MM.1S (cell line): ENCODE measurements at regions not wholly inside any gene's neighbourhood (a gene's known extent, or its start where the extent isn't known, plus 50 kb on each side); places are given as distances from the start of the nearest gene placed in this dataset.

Experiments
- DNase-seq: peaks from one replicate; pipeline ENCODE4 v3.0.0-alpha.2; 2015
- H2AFZ ChIP-seq: fragments of 300-600 bp; sonication (generic); 2 replicates; pipeline ENCODE4 v1.6.0; 2016; ENCODE audit warnings: antibody characterized with exemption, low read length
- H3F3A ChIP-seq: fragments of 300-600 bp; sonication (generic); 2 replicates; pipeline ENCODE4 v1.6.1; 2016; ENCODE audit warnings: mild to moderate bottlenecking, antibody characterized with exemption, low read length, moderate library complexity, mixed read lengths; ENCODE audit not compliant: insufficient read depth
- H3K27ac ChIP-seq: fragments of 300-600 bp; sonication (generic); 2 replicates; pipeline ENCODE4 v1.5.1; 2016; ENCODE audit warnings: mild to moderate bottlenecking, low read length
- H3K27me3 ChIP-seq: fragments of 300-600 bp; sonication (generic); replicated peaks from 2 replicates; pipeline ENCODE4 v1.6.0; 2016; ENCODE audit warnings: low read length; ENCODE audit not compliant: insufficient read depth
- H3K36me3 ChIP-seq: fragments of 300-600 bp; sonication (generic); replicated peaks from 2 replicates; pipeline ENCODE4 v1.6.1; 2016; ENCODE audit warnings: mild to moderate bottlenecking, low read length, mixed read lengths; ENCODE audit not compliant: insufficient read depth
- H3K4me1 ChIP-seq: fragments of 300-600 bp; sonication (generic); 2 replicates; pipeline ENCODE4 v1.6.1; 2016; ENCODE audit warnings: low read length, mixed read lengths
- H3K4me2 ChIP-seq: fragments of 300-600 bp; sonication (generic); 2 replicates; pipeline ENCODE4 v1.6.0; 2016; ENCODE audit warnings: low read depth, low read length
- H3K4me3 ChIP-seq: fragments of 300-600 bp; sonication (generic); 2 replicates; pipeline ENCODE4 v1.5.1; 2016; ENCODE audit warnings: low read length, mixed read lengths
- H3K79me2 ChIP-seq: fragments of 300-600 bp; sonication (generic); 2 replicates; pipeline ENCODE4 v1.6.1; 2016; ENCODE audit warnings: mixed run types, low read length, mixed read lengths
- H3K9ac ChIP-seq: fragments of 300-600 bp; sonication (generic); 2 replicates; pipeline ENCODE4 v1.6.1; 2016; ENCODE audit warnings: low read length, mixed read lengths
- H3K9me2 ChIP-seq: fragments of 300-600 bp; sonication (generic); replicated peaks from 2 replicates; pipeline ENCODE4 v1.6.1; 2016; ENCODE audit warnings: mild to moderate bottlenecking, low read length, mixed read lengths; ENCODE audit not compliant: insufficient read depth
- H3K9me3 ChIP-seq: fragments of 300-600 bp; sonication (generic); replicated peaks from 2 replicates; pipeline ENCODE4 v1.6.1; 2016; ENCODE audit warnings: mild to moderate bottlenecking, low read length, mixed read lengths; ENCODE audit not compliant: insufficient read depth
- H4K20me1 ChIP-seq: fragments of 300-600 bp; sonication (generic); 2 replicates; pipeline ENCODE4 v1.6.1; 2016; ENCODE audit warnings: mild to moderate bottlenecking, low read length, moderate library complexity, mixed read lengths; ENCODE audit not compliant: insufficient read depth
- CTCF ChIP-seq: fragments of 300-600 bp; sonication (generic); IDR thresholded peaks from 2 replicates; pipeline ENCODE4 v1.5.1; 2016; ENCODE audit warnings: antibody characterized with exemption, low read length, mixed read lengths
- EZH2 ChIP-seq: fragments of 300-600 bp; sonication (generic); optimal IDR thresholded peaks from 2 replicates; pipeline ENCODE3; 2017; ENCODE audit warnings: low read depth, mild to moderate bottlenecking, antibody characterized with exemption, low read length, mixed read lengths
- EZH2phosphoT487 ChIP-seq: fragments of 300-600 bp; sonication (generic); IDR thresholded peaks from 2 replicates; pipeline ENCODE4 v1.6.1; 2018; ENCODE audit warnings: antibody characterized with exemption, low read length

- Histone ChIP-seq H3K4me1 (no peaks in the 10 kb centered on the region), H4K20me1 (no peaks in the 10 kb centered on the region), H3K4me3 (no peak overlapping the region), H3K27me3 (no peaks in the 10 kb centered on the region), H3K36me3 (no peaks in the 10 kb centered on the region), H3K9ac (no peak overlapping the region), H3K4me2 (no peak overlapping the region), H3F3A (no peaks in the 10 kb centered on the region), H3K9me2 (no peaks in the 10 kb centered on the region), H3K79me2 (no peaks in the 10 kb centered on the region), H2AFZ (no peak overlapping the region), H3K9me3 (no peaks in the 10 kb centered on the region), H3K27ac (no peak overlapping the region)
- TF ChIP-seq EZH2 = no peak
- no peak for TF ChIP-seq CTCF
- TF ChIP-seq EZH2phosphoT487 = no peak
- no peak for DNase-seq
These were observed 115.1 kb downstream of the BEGAIN start for GRCh38 chr14:100472094-100472455.

GRCh38 chr14:100472491-100472890 lies 114.7 kb downstream of the BEGAIN start:
- DNase-seq = no peak
- H3K9ac ChIP-seq = no peak overlapping the region
- H4K20me1 ChIP-seq = no peaks in the 10 kb centered on the region
- TF ChIP-seq EZH2 = no peak
- TF ChIP-seq CTCF = no peak
- TF ChIP-seq EZH2phosphoT487 = no peak
- H3K36me3 ChIP-seq = no peaks in the 10 kb centered on the region
- no peaks in the 10 kb centered on the region for H3K9me3 ChIP-seq
- H3K27me3 ChIP-seq = no peaks in the 10 kb centered on the region
- H3K27ac ChIP-seq = no peak overlapping the region
- no peaks in the 10 kb centered on the region for H3F3A ChIP-seq
- no peaks in the 10 kb centered on the region for H3K4me1 ChIP-seq
- H3K4me3 ChIP-seq = no peak overlapping the region
- no peaks in the 10 kb centered on the region for H3K79me2 ChIP-seq
- no peak overlapping the region for H3K4me2 ChIP-seq
- H2AFZ ChIP-seq = no peak overlapping the region
- H3K9me2 ChIP-seq = no peaks in the 10 kb centered on the region

GRCh38 chr14:100473249-100473648 lies 114.0 kb downstream of the BEGAIN start:
- H3K4me1 ChIP-seq = no peaks in the 10 kb centered on the region

More at GRCh38 chr14:100473249-100473648, 114.0 kb downstream of the BEGAIN start:
- Histone ChIP-seq H3K27ac (no peak overlapping the region), H2AFZ (no peak overlapping the region), H3K36me3 (no peaks in the 10 kb centered on the region), H3K79me2 (no peaks in the 10 kb centered on the region), H4K20me1 (no peaks in the 10 kb centered on the region), H3K9me3 (no peaks in the 10 kb centered on the region), H3K9ac (no peak overlapping the region), H3K27me3 (no peaks in the 10 kb centered on the region), H3K9me2 (no peaks in the 10 kb centered on the region), H3F3A (no peaks in the 10 kb centered on the region), H3K4me3 (no peak overlapping the region), H3K4me2 (no peak overlapping the region)
- no peak for DNase-seq
- TF ChIP-seq EZH2 = no peak
- no peak for TF ChIP-seq EZH2phosphoT487
- no peak for TF ChIP-seq CTCF
